HCT116 (cell line): ENCODE measurements at regions not wholly inside any gene's neighbourhood (a gene's known extent, or its start where the extent isn't known, plus 50 kb on each side); places are given as distances from the start of the nearest gene placed in this dataset.

Experiments used
- ATAC-seq: fragments of 200-7000 bp; cut with Tn5 transposase; 2 replicates; pipeline ENCODE4 v1.9.1; 2020; ENCODE audit warnings: mild to moderate bottlenecking, moderate library complexity
- BruUV-seq: library from RNA; stranded (reverse); fragments of 400-500 nt; replicated peaks from 2 replicates; lab custom pipeline; 2021; lab: Mats Ljungman, UMichigan
- CTCF ChIA-PET: fragments of 300-600 bp; sonication (Branson Sonifier 250); formaldehyde crosslinking; loops from one replicate; lab custom pipeline; 2021; ENCODE audit warnings: antibody characterized with exemption; lab: Charles Lee
- POLR2A ChIA-PET: fragments of 300-600, 350-600 bp; sonication (Branson Sonifier 250); formaldehyde crosslinking; loops from one replicate; lab custom pipeline; 2021; ENCODE audit warnings: antibody characterized with exemption; lab: Charles Lee
- RAD21 ChIA-PET, 2 experiments: fragments of 300-600 bp; sonication (Branson Sonifier 250); formaldehyde crosslinking; loops; one replicate each; lab custom pipeline; 2023; ENCODE audit warnings: low total read pairs in 2 of 2; ENCODE audit not compliant: uncharacterized antibody in 2 of 2, unreplicated experiment in 2 of 2, low non-redundant PET in 1 of 2; lab: Charles Lee
- DNase-seq: peaks from one replicate; pipeline ENCODE4 v3.0.0-alpha.2; 2010; ENCODE audit warnings: low read depth, low spot score
- H2AFZ ChIP-seq: fragments of 200-600 bp; shearing (Covaris generic), sonication (generic); 2 replicates; pipeline ENCODE4 v1.6.1; 2017; ENCODE audit warnings: low read depth, mixed run types, mixed read lengths, antibody characterized with exemption, low read length; ENCODE audit not compliant: poor library complexity, severe bottlenecking
- H3K27ac ChIP-seq: 2 replicates; pipeline ENCODE4 v1.5.1; 2012; ENCODE audit warnings: low read depth, low read length
- H3K27me3 ChIP-seq: fragments of 200-600 bp; sonication (generic); 2 replicates; pipeline ENCODE4 v1.6.1; 2016; ENCODE audit warnings: mixed run types, low read length, mixed read lengths; ENCODE audit not compliant: insufficient read depth
- H3K36me3 ChIP-seq, 2 experiments: fragments of 200-500 bp in 1 of 2; fragments of 200-600 bp in 1 of 2; sonication (Bioruptor generic) in 1 of 2; sonication (generic) in 1 of 2; 2 replicates each; pipeline versions ENCODE4 v1.5.1 to v1.6.1; 2014 to 2016; ENCODE audit warnings: low read length in 2 of 2, inconsistent platforms in 1 of 2, mixed read lengths in 1 of 2, mixed run types in 1 of 2; ENCODE audit not compliant: insufficient read depth in 2 of 2, control insufficient read depth in 1 of 2
- H3K4me1 ChIP-seq, 2 experiments: fragments of 200-600 bp in 1 of 2; sonication (generic) in 1 of 2; 2 replicates each; pipeline versions ENCODE4 v1.5.1 to v1.6.1; 2012 to 2017; ENCODE audit warnings: low read length in 2 of 2, inconsistent platforms in 1 of 2, mild to moderate bottlenecking in 1 of 2, mixed read lengths in 1 of 2, mixed run types in 1 of 2, moderate library complexity in 1 of 2; ENCODE audit not compliant: insufficient read depth in 2 of 2, control insufficient read depth in 1 of 2
- H3K4me2 ChIP-seq: fragments of 200-600 bp; sonication (generic); 2 replicates; pipeline ENCODE4 v1.6.1; 2017; ENCODE audit warnings: mixed run types, low read length, mixed read lengths
- H3K4me3 ChIP-seq, 2 experiments: fragments of 200-600 bp in 1 of 2; sonication (generic) in 1 of 2; replicated peaks in 1 of 2; 2 replicates each; pipeline ENCODE4 v1.5.1; 2011 to 2016; ENCODE audit warnings: low read length in 2 of 2, control low read depth in 1 of 2, low read depth in 1 of 2, mild to moderate bottlenecking in 1 of 2, mixed read lengths in 1 of 2, mixed run types in 1 of 2
- H3K79me2 ChIP-seq: fragments of 200-600 bp; sonication (generic); 2 replicates; pipeline ENCODE4 v1.6.1; 2017; ENCODE audit warnings: mild to moderate bottlenecking, mixed run types, low read length, moderate library complexity, mixed read lengths; ENCODE audit not compliant: insufficient read depth
- H3K9ac ChIP-seq: fragments of 200-600 bp; sonication (generic); 2 replicates; pipeline ENCODE4 v1.6.1; 2016; ENCODE audit warnings: low read length, mixed read lengths
- H3K9me2 ChIP-seq: fragments of 200-600 bp; sonication (generic), shearing (Covaris generic); 2 replicates; pipeline ENCODE4 v1.6.1; 2017; ENCODE audit warnings: mixed run types, mild to moderate bottlenecking, moderate library complexity; ENCODE audit not compliant: insufficient read depth
- H3K9me3 ChIP-seq, 2 experiments: fragments of 200-500 bp in 1 of 2; fragments of 200-600 bp in 1 of 2; sonication (Bioruptor generic) in 1 of 2; sonication (generic) in 1 of 2; 2 replicates each; pipeline ENCODE4 v1.6.1; 2014 to 2017; ENCODE audit warnings: low read length in 2 of 2, mixed read lengths in 2 of 2, inconsistent platforms in 1 of 2, low read depth in 1 of 2, mild to moderate bottlenecking in 1 of 2, mixed run types in 1 of 2, moderate library complexity in 1 of 2; ENCODE audit not compliant: control insufficient read depth in 1 of 2, insufficient read depth in 1 of 2
- H4K20me1 ChIP-seq: fragments of 200-600 bp; sonication (generic), shearing (Covaris generic); 2 replicates; pipeline ENCODE4 v1.6.1; 2017; ENCODE audit warnings: mixed run types, mild to moderate bottlenecking, moderate library complexity; ENCODE audit not compliant: insufficient read depth
- CBX3 ChIP-seq: IDR thresholded peaks from 2 replicates; pipeline ENCODE4 v1.6.1; 2012; ENCODE audit warnings: low read depth
- EGR1 ChIP-seq: IDR thresholded peaks from 2 replicates; pipeline ENCODE4 v1.6.1; 2012; ENCODE audit warnings: low read depth
- ELF1 ChIP-seq: IDR thresholded peaks from 2 replicates; pipeline ENCODE4 v1.6.1; 2012; ENCODE audit warnings: low read depth, borderline replicate concordance
- EZH2phosphoT487 ChIP-seq: fragments of 200-600 bp; IDR thresholded peaks from 2 replicates; pipeline ENCODE4 v1.6.1; 2018; ENCODE audit warnings: antibody characterized with exemption, borderline replicate concordance
- JUND ChIP-seq: IDR thresholded peaks from 2 replicates; pipeline ENCODE4 v1.6.1; 2012
- RAD21 ChIP-seq: IDR thresholded peaks from 2 replicates; pipeline ENCODE4 v1.6.1; 2012; ENCODE audit warnings: low read depth, mild to moderate bottlenecking
- REST ChIP-seq: IDR thresholded peaks from 2 replicates; pipeline ENCODE4 v1.6.1; 2012; ENCODE audit warnings: low read depth
- SIN3A ChIP-seq: IDR thresholded peaks from 2 replicates; pipeline ENCODE4 v1.6.1; 2012; ENCODE audit warnings: low read depth
- SP1 ChIP-seq: IDR thresholded peaks from 2 replicates; pipeline ENCODE4 v1.6.1; 2012; ENCODE audit warnings: low read depth
- TCF7L2 ChIP-seq: IDR thresholded peaks from 2 replicates; pipeline ENCODE4 v1.7.0; 2011; ENCODE audit warnings: borderline replicate concordance, inconsistent platforms; ENCODE audit not compliant: insufficient read depth, insufficient read length; ENCODE audit errors: extremely low read depth
- ZFX ChIP-seq: fragments of 450-650 bp; IDR thresholded peaks from 2 replicates; pipeline ENCODE4 v1.6.1; 2017
- ZNF274 ChIP-seq: fragments of 200-500 bp; sonication (Bioruptor generic); IDR thresholded peaks from 2 replicates; pipeline ENCODE4 v1.6.1; 2014; ENCODE audit warnings: mild to moderate bottlenecking, low read depth, low read length, inconsistent platforms
- intact Hi-C: fragments of 100-400 bp; cut with micrococcal nuclease; formaldehyde crosslinking; loops from 2 replicates; pipeline ENCODE4 v1.10.0; 2022
- TF ChIP-seq, protein P1 (sequence below): IDR thresholded peaks from 2 replicates; pipeline ENCODE4 v1.6.1; 2012

- Histone ChIP-seq H3K79me2 (no peaks in the 10 kb centered on the region), H3K9ac (no peak overlapping the region), H3K36me3 (no peaks in the 10 kb centered on the region), H3K4me3 (no peak overlapping the region), H3K27ac (no peak overlapping the region), H3K9me2 (no peaks in the 10 kb centered on the region), H3K4me2 (no peak overlapping the region), H2AFZ (no peak overlapping the region), H4K20me1 (no peaks in the 10 kb centered on the region), H3K9me3 (peaks cover 15% of the 10 kb centered on the region in 2 experiments; a peak in 2 of 4 replicates), H3K4me1 (no peaks in the 10 kb centered on the region), H3K27me3 (no peaks in the 10 kb centered on the region)
- BruUV-seq, result no TSS peak
- DNase-seq (no peak), ATAC-seq (no peak)
- ChIA-PET CTCF (no interaction called here), RAD21 (no interaction called here), POLR2A (no interaction called here)
- TF ChIP-seq JUND, result no peak
- TF ChIP-seq, protein P1, sequence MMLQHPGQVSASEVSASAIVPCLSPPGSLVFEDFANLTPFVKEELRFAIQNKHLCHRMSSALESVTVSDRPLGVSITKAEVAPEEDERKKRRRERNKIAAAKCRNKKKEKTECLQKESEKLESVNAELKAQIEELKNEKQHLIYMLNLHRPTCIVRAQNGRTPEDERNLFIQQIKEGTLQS, result no peak
- no peak for TF ChIP-seq REST
- TF ChIP-seq CBX3, result no peak
- no peak for TF ChIP-seq ZNF274
- TF ChIP-seq RAD21, result no peak
- no peak for TF ChIP-seq EZH2phosphoT487
- TF ChIP-seq TCF7L2, result no peak
- no peak for TF ChIP-seq SIN3A
- TF ChIP-seq ZFX, result no peak
- no peak for TF ChIP-seq EGR1
- no peak for TF ChIP-seq SP1
- TF ChIP-seq ELF1, result no peak
- intact Hi-C loops, result no loop called here
Observed at GRCh38 chr2:128467321-128467969, 148.8 kb upstream of the HS6ST1 start.
